ENCODE measurements at regions not wholly inside any gene's neighbourhood (a gene's known extent, or its start where the extent isn't known, plus 50 kb on each side); places are given as distances from the start of the nearest gene placed in this dataset.
A peak's percentile ranks its signal among the peaks of the same experiment; 100 is the strongest.

DNA sequence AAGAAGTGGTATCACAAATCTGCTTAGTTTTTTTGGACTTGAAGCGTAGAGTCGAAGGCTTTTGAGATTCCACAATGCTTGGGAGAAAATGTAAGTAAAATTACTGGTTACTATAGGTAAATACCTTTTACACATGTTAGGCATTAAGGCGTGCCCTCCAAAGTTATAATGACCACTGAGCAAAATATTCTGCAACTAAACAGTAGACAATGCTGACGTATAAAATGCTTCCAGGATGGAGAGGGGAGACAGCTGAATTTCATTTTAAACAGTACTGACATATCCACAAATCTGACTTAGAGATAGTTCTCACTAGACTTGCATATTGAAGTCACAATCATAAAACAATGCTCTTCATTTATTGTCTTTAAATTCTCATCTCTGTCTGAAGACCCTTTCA is 144.5 kb upstream of the DCN start:
- DNase-seq, result no peak

DNA sequence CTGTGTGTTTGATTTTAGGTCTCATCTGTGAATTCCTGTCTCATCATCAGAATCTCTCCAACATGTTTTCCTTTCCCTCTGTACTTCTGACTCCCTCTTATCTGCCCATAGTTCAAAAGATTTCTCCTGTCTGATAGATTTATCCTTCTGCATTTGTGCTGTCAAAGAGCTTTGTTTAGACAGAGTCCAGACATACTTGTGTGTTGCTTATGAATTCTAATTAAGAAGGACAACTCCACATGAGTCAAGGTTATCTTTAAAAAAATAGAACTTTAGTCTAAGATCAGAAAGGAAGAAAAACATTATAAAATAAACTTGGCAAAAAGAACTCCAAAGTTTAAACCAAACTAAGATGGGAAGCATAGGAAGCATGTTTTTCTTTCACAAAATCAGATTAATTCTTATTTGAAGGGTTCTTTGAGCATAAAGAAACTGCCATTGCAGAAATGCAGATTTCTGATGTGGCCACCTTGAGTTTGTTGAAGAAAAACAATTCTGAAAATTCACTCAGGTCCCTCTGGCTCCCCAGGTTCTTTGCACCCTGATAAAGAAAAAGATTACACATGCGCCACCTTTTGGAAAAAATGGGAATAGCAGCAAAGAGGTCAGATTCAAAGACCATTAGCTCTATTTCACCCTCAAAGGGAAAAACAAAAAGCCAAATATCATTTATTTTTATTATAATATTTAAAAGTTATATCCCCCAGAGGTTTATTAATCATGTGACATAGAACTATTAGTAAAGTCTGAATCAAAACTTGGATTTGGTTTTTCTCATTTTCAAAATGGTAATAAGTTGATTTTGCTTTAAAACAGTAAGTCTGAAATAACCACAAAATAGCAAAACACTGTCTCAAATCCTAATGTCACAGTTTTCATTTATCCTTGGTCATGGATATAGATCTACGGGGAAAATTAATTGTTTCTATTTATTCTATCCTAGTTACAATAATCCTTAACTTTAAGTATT is 143.7 kb upstream of the DCN start:
- DNase-seq, result peak in 1 of 2 donors; percentile 56

DNA sequence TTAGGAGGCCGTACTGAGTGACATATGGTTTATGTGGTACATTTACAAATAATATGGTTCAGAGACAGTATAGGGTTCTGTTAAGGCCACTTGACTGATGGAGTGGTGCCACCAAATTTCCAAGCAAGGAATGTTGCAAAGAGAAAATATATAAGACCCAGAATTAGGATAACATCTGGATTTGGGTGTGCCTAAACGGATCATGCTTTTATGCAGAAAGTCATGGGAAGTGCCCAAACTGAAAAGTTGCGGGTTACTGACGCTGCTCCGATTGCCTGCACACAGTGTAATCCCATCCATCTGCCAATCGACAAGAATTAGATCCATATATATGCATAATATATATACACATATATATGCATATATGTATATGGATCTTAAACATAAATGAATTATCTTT is 138.4 kb upstream of the DCN start:
- no peak for DNase-seq

DNA sequence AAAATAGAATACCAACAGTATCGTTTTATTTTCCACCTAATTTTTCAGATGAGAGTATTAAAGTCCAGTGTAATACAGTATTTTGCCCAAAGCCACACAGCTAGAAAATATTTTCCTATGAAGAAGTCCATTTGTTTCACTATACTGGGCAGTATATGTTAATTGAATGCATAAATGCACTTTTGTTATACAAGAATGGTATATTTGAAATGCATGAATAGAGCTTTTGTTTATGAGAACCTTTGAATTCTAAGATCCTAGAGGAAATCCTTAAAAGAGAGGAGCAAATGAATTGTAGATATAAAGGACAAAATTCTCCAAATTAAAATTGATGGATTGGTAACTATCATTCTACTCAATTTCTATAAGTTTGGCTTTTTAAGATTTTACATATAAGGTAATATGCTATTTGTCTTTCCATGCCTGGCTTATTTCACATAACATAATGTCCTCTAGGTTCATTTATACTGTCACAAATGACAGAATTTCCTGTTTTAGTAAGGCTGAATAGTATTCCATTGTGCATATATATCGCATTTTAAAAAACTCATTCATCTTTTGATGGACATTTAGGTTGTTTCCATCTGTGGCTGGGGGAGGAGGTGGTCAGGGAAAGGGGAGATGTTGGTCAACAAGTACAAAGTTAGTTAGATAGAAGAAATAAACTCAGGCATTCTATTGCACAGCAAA is 136.6 kb upstream of the DCN start:
- no peak for DNase-seq

DNA sequence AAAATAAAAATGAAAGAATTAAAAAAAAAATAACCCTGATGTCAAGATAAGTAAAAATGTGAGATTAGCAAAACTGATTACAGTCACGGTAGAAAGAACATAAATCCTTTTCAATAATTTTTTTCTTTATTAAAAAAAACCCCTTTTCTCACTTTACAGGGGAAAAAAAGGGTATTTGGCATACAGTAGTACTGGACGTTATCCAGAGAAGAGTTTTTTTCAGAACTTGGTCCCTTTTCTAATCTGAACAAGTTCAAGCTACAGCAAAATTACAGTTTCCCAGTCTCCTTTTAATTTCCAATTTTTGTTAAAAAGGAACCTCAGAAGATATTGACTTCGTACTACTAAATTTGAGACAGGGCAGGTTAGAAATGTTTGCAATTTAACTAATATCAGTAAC is 134.7 kb upstream of the DCN start:
- no peak for DNase-seq

DNA sequence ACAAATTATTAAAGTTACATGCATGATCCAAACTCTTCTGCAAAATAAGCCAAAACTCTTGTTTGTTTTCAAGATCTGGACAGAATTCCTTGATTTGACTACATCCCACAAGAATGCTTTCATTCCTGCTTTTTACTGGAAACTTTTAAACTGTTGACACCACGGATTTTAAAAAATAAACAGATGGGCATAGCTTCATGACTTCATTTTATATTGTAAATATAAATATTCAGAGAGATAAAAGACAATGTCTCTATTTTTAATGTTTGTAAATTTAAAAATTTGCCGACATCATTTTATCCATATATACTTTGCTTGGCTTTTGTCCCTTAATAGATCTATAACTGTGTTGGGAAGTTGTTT is 134.3 kb upstream of the DCN start:
- DNase-seq, result no peak

DNA sequence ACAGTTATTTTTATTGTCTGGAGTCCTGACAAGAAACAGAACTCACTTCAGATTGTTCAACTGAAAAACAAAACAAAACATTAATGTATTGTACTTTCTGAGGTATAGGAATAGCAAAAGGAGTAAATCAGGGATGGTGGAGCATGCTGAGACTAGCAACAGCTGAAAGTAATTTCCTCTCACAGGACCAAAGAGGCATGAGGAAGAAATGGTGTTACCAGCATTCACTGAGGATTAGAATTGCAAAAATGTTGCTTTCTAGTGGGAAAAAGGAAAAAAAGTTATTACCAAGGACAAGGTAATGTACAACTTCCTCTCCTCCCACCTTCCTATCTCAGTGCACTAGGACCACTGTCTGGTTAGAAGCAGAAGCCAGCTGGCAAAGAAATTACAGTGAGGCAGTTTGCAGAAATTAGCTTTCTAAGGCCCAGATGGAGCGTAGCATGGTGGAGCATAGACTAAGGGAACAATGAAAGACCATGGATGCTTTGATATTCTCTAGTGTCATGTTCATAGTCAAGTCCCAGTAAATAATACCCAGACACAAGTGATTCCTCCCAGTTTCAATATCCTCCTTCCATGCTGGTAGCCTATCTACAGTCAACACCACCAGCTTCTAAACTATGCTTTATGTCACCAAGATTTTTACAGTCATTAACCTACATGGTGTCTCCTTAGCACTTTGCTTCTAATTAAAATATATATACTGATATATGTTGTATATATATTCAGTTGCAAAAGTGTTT is 133.7 kb upstream of the DCN start:
- no peak for DNase-seq

DNA sequence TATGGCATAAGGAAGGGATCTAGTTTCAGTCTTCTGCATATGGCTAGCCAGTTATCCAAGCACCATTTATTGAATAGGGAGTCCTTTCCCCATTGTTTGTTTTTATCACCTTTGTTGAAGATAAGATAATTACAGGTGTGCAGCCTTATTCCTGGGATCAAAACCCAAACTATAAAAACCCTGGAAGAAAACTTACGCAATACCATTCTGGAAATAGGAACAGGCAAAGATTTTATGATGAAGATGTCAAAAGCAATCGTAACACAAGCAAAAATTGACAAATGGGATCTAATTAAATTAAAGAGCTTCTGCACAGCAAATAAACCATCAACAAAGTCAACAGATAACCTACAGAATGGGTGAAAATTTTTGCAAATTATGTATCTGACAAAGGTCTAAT is 128.5 kb upstream of the DCN start:
- DNase-seq, result no peak

DNA sequence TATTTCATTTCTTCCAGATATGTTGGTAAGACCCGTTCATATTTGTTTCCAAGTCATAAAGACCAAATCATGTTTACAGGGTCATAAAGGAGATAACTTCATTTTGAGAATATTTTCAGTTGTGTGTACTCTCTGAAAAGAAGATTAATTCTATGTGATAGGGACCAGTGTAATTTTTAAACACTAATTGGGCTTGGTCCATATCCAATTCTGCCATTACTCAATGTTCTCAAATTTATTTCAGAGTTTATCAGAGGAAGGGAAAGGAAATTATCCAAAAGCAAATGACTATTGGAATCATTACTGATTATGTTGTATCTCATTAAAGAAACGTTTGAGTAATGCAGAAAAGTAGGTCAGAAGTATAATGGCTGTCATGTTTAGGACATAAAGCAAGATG is 126.8 kb upstream of the DCN start:
- no peak for DNase-seq

DNA sequence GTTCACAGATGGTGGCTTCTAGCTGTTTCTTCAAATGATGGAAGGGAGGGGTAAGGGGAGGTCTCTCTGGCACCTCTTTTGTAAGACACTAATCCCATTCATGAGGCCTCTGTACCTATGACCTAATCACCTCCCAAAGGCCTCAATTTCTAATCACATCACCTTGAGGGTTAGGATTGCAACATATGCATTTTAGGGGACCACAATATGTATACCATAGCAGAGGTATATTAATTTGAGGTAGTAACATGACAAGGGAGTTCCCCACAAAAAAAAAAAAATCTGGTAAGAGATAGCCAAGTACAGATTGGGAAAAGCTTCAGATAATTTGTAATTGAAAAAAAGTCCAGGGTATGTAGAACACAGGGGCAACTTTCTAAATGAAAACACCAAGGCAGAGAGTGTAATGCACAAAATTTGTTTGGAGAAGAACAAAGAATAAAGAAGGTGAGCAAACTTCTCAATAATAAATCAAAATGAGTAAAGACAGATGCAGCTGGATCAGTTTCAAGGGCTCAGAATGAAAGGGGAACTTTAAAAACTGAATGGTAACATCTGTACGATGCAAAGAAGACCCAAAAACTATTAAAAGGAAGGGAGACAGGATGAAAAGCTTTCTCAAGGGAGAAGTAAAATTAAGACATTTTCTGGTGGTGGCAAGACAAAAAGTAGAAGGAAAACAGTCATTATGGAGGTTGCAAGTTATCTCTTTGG is 125.5 kb upstream of the DCN start:
- DNase-seq, result no peak

DNA sequence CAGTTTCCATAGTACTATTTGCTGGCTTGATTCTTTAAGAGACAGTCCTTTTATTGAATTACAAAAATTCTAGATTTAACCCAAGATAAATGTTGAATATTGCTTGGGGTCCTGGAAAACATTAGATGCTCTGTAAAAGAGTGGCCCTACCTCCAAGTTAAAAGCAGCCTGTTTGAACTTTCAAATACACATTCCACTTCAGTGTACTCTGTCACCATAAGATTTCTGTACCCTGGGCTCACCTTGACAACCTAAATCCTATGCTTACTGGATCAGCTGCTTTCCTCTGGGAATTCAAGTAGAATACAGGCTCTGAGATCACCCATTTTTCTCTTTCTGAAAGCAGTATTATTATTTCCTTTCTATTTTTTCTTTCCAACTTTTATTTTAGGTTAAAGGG is 107.7 kb upstream of the DCN start:
- no peak for DNase-seq

DNA sequence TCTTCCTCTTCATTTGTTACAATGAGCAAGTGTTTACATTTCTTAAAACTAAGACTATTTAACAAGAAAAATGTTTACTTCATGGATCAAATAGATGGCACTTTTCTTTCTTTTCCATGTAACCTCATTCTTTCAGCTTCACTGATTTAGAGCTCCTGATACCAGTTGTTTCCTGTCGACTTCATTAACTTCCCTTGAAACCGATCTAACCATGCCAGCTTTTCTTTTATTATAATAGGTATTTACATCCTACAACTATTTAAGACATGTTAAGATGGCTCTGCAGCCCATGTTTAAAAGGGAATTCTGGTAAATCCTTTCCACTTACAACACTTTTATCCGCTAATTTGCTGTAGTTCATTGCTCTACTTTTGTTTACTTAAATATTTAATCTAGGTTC is 107.3 kb upstream of the DCN start:
- DNase-seq, result no peak

DNA sequence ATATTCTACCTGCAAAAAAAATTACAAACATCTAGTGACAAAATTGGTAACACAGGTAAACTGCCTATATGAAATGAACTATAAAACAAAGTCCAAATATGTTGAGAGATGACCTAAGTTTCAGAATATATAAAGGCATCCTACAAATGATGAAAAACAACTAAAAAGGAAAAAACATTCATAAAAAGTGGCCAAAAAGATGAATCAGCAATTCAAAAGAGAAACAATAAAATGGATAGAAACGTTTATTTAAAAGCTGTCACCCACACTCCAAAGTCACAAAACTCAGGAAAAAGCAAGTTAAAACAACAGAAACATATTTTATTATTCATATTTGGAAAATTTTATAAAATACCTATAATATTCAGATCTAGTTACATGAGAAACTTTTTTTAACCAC is 106.5 kb upstream of the DCN start:
- no peak for DNase-seq

DNA sequence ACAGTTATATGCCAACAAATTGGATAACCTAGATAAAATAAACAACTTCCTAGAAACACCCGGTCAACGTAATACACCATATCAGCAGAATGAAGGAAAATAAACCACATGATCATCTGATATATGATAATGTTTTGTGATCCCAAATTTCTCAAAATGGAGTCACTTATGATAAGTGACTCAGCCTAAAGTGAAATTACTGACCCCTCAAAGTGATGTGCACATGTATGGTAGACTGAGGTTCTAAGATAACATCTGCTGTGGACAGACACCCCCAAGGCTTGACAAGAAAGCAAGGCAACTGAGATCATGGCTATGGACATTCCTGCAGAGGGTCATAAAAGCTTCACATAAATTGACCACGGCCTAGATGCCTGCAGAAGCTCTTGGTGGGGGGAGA is 105.1 kb upstream of the DCN start:
- no peak for DNase-seq

DNA sequence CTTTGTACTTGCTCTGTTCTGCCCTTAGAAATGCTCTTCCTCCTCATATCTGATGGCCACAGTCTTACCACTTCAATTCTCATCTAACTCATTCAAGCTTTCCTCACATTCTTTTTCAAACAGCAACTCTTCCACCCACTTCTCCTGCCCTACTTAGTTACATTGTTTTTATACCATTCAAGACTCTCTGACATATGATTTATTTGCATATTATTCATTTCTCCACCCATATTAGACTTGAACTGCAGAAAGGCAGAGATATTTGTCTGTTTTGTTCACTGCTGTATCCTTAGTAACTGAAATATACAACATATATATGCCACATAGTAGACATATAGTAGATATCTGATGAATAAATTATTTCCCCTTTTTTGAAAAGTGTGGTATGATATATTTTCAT is 95.5 kb upstream of the DCN start:
- DNase-seq, result no peak

DNA sequence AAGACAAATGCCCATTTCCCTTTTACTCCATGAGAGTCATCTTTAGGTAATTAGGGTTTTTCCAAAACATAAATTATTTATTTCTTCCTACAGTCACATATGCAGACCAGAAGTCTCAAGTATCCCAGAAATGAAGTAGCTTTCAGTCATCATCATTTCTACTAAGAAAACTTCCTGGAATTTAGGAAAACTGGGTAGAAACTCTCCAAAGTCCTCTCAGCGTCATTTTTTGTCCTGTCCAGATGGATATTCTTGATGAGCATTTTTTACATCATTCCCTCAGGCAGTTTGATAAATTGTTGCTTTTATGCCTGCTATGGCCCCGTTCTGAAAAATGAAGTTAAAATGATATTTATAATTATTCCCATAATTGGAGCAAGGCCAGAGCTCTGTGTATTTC is 93.9 kb upstream of the DCN start:
- no peak for DNase-seq

DNA sequence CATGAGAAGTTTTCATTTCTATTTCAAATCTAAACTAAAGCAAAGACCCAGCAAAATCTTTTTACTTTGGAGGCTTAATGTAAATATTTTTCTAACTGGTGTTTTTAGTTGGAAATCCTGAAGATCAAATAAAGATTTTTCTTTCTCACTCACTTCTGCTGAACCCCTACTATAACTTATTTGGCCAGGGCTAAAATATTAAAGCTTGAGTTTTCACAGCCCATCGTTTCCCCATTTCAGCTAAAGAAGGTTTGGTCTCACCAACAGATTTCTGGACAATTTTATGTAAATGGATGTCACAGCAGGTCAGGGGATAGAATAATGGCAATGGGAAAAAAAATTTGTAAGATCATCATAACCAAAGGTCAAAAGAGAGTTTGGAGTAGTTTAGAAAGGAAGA is 92.7 kb upstream of the DCN start:
- no peak for DNase-seq

DNA sequence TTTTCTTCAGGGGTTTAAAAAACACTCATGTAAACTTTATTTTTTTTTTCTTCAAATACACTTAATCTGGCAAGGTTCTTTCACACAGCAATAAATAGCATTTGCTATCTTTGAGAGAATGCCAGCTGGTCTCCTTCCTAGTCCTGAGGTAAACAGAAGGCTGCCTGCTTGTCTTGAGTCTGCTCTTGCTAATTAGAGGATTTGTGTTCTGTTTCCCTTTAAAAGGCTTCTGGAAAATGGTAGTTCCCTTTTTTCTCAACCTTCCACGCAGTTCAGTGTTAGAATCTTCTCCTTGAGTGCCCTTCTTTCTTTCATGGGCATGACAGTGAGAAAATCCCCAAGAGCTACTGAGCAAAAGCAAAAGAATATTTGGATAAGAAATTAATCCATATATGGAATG is 92.3 kb upstream of the DCN start:
- DNase-seq, result no peak

DNA sequence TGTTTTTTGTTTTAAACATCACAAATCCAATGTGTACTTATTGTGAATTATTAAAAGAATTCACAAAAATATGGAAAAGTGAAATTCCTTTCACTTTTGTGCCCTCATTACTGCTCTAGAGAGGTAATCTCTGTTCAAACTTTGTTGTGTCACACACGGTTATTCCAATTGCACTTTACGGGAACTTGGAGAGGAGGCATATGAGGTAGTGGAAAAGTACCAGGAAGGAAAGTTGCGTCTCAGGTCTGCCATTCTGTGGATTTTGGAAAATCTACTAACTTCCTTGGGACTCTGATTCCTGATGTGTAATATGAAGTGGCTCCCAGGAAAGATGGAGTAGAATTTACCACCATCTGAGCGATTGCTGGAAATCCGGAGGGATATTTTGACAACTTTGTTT is 90.9 kb upstream of the DCN start:
- no peak for DNase-seq

DNA sequence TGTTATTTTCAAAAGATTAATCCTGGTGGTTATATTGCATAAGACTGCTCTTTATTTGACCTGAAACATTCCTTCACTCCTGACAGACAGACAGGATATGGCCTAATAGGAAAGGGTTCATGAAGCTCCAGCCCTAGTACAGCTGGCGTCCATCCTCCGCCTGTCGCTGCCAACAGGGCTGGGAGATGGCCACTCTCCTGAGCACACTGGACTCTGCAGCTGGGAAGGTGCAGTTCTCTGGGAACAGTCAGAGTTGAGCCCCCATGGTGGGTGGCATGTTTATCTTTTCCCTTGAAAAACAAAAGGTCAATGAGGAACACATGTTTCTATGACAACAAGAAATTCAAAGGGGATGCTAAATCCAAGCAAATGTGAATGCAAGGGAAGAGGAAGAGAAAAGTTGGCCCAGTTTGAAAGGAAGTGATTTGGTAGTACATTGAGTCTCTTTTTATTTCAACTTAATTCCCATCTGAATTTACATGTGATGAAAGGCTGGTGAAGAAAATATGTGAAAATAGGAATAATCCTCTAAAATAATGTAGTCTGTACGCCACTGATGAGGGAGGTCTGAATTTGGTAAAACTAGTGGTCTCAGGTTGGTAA is 89.9 kb upstream of the DCN start:
- no peak for DNase-seq

DNA sequence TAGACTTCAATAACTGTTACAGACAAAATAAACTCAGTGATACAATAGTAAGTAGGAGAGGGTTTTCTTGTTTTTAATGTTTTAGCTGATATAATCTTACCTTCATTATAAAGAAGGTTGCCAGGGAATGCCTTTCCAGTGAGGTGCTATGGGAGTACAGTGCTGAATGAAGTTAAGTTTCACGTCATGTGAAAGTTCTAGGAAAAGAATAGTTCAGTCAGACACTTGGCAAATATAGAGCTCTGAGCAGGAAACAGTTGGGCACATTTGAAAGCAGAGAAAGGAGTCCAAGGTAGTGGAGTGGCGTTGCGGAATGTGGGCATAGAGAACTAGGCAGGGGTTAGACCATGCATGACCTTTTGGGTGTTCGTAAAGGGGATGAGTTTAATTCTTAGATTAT is 88.6 kb upstream of the DCN start:
- no peak for DNase-seq

DNA sequence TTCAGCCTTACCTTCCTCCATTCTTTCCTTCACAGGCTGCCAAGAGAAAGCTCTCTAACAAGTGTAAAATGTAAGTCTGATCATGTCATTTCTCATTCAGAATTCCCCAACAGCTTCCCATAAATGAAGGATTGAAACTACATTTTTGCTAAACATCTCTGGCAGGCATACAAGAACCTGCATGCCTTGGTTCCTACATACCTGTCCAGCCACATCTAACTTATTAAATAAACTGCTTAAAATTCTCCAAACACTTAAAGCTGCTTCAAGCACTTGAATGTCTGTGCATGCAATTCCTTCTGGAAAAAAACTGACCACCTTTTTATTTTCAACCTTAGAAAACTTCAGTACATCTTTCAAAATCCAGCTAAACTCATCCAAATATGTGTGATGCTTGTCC is 84.4 kb upstream of the DCN start:
- DNase-seq, result no peak

DNA sequence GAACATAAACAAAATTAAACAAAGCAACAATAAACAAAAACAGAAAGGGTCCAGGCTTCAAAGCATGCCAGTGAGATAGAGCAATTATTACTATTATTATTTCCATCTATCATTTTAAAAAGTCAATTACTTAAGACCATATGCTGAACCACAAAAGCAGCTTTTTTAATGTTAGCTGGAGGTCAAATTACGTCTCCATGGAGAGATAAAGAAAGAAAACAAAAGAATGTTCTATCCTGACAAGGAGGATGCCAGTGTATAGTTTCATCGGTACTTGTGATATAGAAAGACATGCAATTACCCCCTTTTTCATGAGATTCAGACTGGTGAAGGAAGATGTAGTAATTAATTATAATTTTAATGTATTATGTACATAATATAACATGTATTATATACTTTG is 81.6 kb upstream of the DCN start:
- DNase-seq, result no peak
